C4-2B (cell line): ENCODE measurements at regions not wholly inside any gene's neighbourhood (a gene's known extent, or its start where the extent isn't known, plus 50 kb on each side); places are given as distances from the start of the nearest gene placed in this dataset.

Experiments used
- CTCF ChIP-seq: fragments of 450-650 bp; conservative IDR thresholded peaks from 2 replicates; pipeline ENCODE4 v1.5.1; 2017; ENCODE audit warnings: mild to moderate bottlenecking
- ZFX ChIP-seq: fragments of 450-650 bp; IDR thresholded peaks from 2 replicates; pipeline ENCODE4 v1.6.1; 2017

- TF ChIP-seq CTCF = no peak
- TF ChIP-seq ZFX = no peak
Observed at GRCh38 chr14:23877111-23877510, 76.5 kb upstream of the DHRS4 start.
